SIG-M5 (cell line): ENCODE measurements at regions not wholly inside any gene's neighbourhood (a gene's known extent, or its start where the extent isn't known, plus 50 kb on each side); places are given as distances from the start of the nearest gene placed in this dataset.
"Not testable (repeated sequence)": the region's sequence is repeated elsewhere in the genome, so short reads cannot be mapped to it uniquely, and the experiment has no call there.

Experiments used
- DNase-seq: peaks from one replicate; lab custom pipeline; 2025; lab: John Stamatoyannopoulos, UW

DNA sequence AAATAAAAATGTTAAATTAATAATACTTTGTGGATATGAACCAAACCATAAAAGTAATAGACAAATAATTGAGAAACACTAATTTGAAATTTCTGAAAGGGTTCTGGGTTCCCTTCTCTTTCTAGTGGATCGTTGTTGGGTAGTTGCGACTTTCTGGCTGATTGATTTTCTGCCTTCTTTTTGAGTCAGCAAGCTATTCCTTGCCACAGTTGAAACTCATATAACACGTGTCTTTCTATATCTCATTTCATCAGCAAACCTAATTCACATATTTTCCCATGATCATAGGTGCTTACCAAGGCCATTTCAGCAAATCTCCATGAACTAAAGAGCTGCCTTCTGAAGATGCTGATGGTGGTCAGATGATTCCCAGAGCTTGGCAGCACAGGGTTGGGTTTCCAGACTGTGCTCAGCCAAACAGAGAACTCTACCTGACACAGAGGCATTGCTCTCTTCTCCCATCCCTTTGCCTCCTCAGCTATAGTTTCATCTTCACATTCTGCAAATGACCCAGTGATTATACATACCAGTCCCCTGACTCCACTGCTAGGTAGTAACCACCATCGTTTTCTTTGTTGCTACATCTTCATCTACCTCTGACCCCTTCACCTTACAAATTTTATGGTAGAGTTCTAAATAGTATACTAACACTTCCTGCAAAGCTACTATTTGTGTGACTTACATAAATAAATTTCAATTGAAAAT is 383.9 kb upstream of the DPH6 start:
- DNase-seq, result no peak

DNA sequence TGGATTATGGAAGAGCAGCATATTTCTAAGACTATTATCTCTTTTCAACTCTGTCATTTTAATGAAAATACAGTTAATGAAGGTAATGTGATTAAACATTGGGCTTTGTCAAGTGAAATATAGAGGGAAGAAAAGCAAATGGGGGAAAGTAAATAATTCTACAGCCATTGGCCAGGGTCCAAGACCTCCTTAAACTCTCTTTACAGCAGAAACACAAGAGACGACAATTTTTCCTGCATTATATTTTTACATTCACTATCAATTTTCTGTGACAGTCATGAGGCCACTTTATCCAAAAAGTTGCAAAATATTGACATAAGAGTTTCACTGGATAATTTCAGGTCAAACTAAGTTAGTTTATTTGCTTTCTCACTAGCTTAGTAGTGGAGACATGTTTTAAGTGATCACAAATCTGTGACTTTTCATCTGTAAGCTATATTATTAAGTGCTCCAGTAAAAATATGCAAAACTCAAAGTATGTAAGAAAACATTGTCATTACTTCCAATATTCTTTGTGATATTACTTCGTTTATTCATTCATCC is 385.9 kb upstream of the DPH6 start:
- no peak for DNase-seq

DNA sequence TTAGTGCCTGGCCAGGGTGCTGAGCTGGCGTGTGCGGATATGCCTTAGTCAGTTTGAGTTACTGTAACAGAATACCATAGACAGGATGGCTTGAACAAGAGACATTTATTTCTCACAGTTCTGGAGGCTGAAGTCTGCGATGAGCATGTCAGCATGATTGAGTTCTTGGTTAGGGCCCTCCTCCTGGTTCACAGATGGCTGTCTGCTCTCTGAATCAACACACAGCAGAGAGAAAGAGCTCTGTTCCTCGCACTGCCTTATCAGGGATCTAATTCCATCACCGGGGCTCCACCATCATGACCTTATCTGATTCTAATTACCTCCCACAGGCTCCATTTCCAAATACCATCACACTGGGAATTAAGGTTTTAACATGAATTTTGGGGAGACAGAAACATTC is 386.6 kb upstream of the DPH6 start:
- DNase-seq, result no peak

DNA sequence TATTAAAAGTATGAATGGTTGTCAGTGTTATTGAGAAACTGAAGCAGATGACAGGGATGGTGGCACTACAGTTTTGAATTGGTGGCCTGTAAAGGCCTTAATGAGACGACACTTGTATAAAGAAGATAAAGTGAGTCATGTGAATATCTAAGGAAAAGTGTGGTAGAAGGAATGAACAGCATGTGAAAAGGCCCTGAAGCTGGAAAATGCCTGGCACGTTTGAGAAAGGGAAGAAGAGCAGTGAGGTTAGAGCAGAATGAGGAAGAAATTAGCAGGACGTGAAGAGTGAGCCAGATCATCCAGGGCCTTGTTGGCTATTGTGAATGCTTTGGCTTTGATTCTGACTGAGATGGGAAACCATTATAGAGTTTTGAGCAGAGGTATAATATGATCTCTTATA is 387.6 kb upstream of the DPH6 start:
- no peak for DNase-seq

DNA sequence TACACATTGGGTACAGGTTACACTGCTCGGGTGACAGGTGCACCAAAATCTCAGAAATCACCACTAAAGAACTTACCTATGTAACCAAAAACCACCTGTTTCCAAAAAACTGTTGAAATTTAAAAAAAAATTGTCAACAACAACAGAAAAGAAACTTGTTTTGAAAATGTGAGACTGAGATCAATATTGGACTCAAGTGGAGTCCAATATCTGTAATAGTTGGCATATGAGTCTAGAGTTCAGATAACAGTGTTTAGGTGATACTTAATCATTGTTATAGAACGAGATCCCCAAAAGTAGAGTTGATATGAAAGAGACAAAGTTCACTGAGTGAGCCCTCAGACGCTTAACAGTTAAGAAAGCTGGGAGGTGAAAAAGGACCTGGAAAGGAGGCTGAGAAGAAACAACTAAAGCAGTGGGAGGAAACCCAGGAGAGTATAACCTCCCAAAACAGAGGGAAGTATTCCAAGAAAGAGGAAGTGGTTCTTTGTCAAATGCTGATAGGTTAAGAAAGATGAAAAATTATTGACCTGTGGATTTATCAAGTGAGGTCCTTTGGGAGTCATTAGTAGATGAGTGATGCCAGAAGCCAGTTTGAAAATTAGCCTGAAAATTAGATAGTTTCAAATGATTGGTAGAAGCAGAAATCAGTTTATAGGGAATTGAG is 388.6 kb upstream of the DPH6 start:
- DNase-seq, result no peak

DNA sequence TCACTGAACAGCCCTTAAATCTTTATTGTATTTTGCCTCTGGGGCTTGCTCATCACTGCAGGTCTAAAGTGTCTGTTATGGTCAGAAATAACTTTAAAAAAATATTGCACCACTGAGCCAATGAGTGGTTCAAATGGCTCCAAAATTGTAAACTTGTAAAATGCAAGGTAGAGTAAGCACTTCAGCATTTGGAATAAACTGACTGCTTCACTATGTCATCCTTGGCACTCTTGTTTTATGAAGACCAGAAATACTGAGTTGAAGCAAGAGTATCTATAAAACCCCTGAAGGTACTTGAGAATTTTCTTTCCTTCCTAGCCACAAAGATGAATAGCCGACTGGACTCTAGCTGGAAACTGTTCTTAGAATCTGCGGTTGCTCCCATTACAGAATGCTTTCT is 390.3 kb upstream of the DPH6 start:
- DNase-seq, result no peak

DNA sequence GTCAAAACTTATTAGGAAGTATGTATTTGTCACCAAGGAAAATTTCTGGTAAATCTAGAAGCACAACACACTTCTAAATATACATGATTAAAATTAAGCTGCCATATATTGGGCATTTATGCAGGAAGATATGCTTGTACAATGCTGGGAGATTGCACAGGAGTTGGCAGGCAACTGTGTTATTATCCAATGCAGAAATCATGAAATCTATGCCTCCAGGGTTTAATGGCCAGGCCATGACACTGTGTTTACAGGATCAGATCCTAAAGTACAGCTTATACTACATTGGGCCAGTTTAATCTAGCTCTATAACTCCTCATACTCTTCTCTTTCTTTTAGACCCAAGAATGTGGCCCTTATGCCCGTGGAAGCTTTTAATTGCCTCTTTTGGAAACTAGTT is 391.4 kb upstream of the DPH6 start:
- DNase-seq, result no peak

DNA sequence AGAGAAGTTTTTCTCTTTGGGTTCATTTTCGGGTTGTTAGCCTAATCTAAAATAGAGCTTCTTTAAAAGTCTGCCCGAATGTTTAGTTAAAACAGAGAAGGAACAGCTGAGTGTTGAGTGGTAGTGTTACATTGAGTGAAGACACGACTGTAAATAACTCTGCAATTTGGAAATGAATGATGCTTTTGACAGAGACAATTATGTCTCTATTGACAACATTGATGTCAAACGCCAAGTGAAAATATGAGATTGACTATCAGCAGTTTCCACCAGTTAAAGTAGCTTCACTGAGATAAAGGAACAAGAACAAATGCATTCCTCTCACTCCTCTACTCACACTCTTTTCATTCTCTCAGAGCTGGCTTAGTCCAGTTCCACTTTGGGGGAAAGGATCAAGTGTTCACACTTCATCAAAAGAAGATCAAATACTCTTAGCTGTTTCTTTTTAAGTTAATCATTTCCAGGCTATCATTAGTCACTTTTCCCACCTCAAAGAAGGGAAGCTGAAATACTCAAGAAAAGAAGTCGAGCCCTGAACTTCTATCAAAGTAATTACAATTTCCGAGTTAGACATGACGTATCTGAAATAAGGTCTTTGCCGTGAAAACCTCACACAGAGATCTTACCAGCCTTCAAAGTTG is 399.1 kb upstream of the DPH6 start:
- DNase-seq, result no peak

DNA sequence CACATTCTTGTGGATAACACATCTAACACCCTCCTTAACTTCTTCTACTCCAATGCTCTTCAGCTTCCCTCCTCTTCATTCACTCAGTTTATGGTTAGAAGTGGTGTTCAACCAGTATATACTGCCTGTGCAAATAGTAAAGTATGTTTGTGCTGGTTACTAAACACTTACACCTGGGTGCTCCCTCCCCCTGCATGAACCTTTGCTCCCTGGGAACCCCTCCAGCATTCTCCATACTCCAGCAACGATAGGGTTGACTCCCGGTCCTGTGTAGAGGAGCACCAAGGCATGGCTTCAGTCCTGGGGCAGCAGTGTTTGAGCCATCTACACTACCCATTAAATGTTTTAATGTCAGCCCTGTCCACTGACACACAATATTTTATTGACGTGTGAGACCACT is 407.5 kb upstream of the DPH6 start:
- no peak for DNase-seq

DNA sequence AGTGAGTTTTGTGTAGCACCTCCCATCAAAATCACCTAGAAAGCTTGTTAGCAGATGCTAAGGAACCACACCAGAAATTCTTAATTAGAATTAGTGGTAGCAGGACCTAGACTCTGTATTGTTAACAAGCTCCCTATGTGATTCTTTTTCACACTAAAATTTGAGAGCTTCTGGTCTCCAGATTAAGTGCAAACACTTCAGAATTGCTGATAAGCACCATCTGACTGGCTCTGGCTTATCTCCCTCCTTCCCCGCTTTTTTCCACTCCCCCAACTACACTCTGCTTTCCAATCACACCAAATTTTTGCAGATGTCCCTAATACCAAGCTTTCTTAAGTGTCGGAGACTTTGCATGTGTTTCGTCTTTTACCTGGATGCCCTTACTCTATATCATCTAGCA is 410.1 kb upstream of the DPH6 start:
- no peak for DNase-seq

DNA sequence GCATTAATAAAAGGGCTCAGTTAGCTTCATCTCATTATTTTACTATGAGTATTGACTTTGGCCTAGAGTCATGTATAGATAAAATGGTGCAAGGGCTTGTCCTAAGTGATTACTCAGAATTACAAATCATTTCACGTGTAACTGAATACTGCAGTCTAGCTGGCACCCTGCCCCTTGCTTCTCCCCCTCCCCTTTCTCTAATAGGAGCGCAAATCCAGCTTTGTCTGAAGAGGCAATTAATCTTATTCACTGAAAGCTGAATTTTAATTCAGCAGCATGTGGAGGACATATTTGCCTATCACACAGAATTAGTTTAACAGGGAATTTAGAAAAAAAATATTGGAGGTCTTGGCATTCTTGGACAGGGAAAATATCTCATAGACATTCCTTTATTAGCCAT is 412.1 kb upstream of the DPH6 start:
- no peak for DNase-seq

DNA sequence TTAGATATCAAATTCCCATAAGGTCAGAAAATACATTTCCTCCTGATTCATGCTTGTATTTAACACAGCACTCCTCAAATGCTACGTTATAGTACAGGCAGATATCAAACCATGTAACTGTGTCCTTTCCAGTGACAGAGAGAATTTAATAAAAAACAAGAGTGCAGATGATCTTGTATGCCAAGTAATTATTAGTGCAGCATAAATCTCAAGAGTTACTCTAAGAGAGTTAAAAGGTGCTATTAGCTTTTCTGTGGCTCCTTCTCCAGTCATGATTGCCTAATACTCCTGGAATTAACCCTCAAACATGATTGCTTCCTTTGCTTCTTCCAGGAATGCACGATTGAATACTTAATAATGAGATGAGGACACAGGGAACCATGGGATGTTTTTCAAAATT is 413.0 kb upstream of the DPH6 start:
- no peak for DNase-seq

DNA sequence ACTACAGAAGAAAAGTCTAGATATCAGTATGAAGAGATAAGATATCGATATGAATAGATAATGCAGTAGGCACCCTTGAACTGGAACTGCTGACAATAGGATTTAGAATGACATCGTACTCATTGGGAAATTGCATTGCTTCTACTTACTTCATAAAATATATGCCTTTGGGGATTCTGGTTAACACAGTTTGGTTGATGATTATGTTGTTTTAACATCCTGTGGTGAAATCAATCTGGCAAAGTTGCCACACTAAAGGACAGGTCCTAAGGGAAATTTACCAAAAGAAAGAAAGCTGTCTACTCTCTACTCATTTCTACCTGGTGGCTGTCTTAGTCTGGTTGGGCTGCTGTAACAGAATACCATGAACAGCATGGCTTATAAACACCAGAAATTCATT is 417.4 kb upstream of the DPH6 start:
- DNase-seq, result no peak

DNA sequence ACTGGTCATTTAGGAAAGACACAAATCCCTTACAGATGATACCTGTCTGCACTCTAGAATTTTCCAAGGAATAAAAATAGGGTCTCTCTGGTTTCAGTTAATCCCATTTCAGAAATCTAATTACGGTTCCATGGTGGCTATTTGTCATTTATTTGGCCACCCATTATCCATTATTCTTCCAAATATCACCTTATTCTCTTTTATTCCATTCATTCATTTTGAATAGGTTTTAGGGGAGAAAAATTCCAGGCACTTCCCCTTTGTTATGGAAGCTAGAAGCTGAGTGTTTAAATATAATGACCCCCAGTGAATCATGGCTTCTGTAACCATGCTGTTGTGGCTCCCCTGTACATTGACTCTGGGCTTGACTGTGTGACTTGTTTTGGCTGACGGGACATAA is 420.8 kb upstream of the DPH6 start:
- DNase-seq, result no peak

DNA sequence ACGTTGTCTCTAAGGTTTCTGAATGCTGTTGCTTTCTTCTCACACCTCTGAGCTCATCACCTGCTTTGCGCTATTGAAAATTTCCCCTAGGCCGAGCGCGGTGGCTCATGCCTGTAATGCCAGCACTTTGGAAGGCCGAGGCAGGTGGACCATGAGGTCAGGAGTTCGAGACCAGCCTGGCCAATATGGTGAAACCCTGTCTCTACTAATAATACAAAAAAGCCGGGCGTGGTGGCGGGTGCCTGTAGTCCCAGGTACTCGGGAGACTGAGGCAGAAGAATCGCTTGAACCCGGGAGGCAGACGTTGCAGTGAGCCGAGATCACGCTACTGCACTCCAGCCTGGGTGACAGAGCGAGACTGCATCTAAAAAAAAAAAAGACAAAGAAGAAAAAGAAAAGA is 422.0 kb upstream of the DPH6 start:
- DNase-seq, result not testable (repeated sequence)

DNA sequence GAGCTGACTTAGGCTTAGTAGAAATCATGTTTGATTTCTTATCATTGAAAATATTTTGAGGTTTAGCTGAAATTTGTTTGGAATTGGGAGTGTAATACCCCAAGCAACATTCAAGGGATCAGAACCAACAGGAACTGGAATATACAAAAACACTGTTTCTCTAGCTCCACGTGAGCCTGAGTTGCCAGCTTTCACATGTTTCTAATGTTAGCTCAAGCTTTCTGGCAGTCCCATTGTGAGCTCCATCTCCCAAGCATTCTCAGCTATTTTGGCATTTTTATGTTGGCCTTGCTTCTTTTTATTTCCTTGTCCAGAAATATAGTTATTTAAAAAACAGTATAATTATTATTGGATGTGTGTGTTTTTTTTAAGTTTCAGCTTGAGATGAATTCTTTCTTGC is 427.1 kb upstream of the DPH6 start:
- DNase-seq, result no peak

DNA sequence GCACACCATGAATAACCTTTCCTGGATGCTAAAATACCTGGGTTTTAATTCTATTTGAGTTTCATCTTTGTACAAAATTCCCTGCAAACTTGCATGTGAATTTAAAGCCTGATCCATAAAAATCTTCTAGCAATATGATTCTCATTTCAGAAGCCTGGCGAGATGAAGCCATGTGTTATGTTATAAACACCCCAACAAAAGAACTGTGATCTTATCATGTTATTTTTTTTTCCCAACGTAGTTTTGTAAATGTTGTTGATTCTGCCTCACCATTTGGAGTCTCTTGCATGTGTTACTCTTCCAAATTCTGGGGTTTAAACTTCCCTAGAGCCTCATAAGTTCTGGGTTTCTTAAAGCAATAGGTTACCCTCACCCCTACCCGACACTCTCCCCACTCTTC is 428.1 kb upstream of the DPH6 start:
- no peak for DNase-seq

DNA sequence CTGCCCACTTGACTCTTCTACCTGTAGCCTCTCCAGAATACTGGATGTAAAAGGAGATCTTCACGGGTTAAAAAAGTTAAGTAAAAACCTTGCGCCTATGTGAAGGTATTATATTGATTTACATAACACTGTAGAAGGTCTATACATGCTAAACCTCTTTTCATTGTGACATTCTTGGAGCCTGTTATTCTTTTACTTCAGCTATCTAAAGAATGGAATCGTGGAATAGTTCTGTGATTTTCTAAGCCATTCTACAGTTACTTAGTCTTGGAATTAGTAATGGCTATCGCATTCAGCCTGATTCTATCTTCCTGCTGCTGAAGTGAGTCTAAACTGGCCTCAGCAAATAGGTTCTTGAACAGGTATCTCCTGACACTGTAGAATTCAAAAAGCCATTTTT is 430.0 kb upstream of the DPH6 start:
- no peak for DNase-seq

DNA sequence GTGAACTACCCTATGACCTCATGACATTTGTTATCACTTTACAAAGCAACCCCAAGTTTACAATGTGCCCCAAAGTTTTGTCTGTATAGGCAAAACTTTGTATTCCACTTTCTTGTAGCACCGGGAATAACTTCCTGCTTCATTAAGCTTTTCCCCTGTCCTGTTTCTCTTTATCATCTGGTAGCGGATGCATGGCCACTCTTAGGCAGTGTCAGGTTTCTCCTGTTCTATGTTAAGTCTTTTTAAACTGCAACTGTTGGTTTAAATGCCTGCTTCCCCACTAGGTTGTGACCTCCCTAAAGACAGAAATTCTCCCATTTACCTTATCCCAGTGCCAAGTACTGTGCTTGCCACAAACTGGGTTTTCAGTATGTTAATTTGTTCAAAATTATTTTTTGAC is 433.6 kb upstream of the DPH6 start:
- no peak for DNase-seq

DNA sequence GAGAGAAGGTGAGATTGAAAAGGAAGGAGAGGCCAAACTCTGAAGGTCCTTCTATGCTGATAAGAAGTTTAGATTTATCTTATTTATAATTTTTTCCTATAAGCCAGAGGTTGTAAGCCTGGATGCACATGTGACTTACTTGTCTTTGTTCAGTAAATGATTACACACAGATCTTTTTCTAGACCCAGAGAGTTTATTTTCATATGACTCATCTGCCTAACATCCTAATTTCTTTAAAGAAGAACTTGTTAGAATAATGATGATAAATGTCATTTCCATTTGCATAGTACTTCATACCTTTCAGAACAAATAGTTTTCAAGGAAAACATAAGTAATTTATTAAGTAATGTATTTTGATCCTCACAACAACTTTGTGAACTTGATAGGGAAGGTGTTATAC is 434.8 kb upstream of the DPH6 start:
- DNase-seq, result no peak

DNA sequence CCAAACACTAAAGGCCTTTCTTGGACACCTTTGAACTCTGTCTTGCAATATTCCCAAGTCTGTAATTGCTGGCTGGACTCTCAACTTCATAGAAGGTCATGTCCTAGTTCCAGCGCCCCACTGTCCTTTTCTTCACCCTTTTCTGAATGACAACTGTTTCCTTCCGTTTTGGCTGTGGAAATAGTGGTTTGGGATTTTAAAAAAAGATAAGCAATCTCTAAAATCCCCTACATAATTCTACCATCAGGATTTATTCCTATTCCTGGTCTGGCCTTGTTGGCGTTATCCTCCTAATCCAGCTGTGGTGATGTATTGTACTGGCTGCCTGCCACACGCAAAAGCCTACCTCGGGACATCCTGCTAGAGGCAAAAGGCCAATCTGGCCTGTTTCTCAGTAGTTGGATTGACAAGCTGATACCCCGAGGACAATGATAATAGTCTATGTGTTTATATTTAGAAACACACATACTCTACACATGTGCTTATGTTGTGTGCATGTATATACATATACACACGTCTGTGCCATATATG is 440.3 kb upstream of the DPH6 start:
- DNase-seq, result no peak

DNA sequence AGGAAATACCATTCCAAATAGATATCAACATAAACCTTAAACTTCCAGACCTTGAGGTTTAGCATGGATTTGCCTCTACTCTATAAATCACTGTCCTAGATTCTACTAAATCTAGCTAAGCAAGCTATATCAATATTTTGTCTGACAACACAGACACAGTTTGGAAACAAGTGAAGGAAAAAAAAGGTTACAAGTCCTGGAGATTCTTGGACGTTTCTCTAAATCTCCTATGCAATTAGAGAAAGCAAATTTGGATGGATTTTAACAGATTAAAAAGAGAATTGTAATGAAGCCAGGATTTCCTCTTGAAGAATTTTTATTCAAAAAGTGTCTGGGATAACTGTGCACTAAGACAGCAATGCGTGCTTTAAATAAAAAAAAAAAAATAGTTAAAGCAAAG is 441.1 kb upstream of the DPH6 start:
- DNase-seq, result no peak

DNA sequence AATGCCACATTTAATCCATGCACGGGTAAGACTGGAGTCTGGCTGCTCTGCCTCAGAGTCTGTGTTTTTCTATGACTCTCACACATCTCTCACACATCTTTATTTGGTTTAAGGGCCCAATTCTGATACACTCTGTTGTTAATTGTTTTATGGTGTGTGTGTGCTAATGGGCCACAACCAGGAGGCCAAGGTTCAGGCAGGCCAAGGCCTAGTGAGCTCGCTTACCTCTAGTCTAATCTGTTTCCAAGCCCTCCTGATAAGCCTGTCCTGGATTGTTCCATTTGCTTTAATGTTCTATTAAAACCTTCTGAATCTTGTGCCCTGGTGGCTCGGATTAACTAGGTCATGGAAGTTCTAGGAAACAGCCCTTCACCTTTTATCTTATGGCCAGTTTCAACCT is 445.4 kb upstream of the DPH6 start:
- DNase-seq, result no peak
